ENCODE measurements at regions not wholly inside any gene's neighbourhood (a gene's known extent, or its start where the extent isn't known, plus 50 kb on each side); places are given as distances from the start of the nearest gene placed in this dataset.

DNA sequence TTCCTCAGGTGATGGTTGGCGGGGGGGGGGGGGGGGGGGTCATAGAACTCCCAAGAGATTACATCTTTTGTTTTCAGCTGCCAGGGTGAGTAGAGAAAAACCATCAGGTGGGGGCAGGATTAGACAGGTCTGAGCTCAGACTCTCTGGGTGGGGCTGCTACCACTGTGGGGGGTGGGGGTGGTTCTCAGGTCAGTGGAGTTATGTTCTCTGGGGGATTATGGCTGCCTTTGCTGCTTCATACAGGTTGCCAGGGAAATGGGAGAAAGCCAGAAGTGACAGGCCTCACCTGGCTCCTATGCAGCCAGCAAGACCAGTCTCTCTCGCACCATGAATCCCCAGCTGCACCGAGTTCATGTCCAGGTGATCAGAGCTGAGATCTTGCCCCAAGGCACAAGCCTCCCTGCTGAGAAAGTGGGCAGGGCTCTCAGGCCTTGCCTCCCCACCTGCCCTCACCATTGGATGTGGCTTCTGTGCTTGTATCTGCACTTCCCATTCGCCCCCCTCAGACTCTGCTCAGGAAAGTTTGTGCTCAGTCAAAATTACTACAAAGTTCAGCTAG, 828.1 kb downstream of the MCTP2 start:
- Histone ChIP-seq H3K4me1 (ENCODE audit: control insufficient read depth, extremely low read depth, insufficient read depth, low read length) (no peaks in the 10 kb centered on the region), H3K9me3 (ENCODE audit: control insufficient read depth, low read depth, low read length) (peaks cover 1% of the 10 kb centered on the region), H3K36me3 (ENCODE audit: control insufficient read depth in 2 of 2, extremely low read depth in 1 of 2, insufficient read depth in 2 of 2, low read length in 2 of 2) (no peaks in the 10 kb centered on the region), H3K27me3 (ENCODE audit: control insufficient read depth, extremely low read depth, insufficient read depth, low read length) (no peaks in the 10 kb centered on the region), H3K4me3 (ENCODE audit: control insufficient read depth in 2 of 3, extremely low read depth in 1 of 3, insufficient read depth in 2 of 3, low read depth in 1 of 3, low read length in 3 of 3) (no peak overlapping the region), H4K20me1 (ENCODE audit: control insufficient read depth, extremely low read depth, insufficient read depth, low read length) (no peaks in the 10 kb centered on the region), H3K27ac (ENCODE audit: control insufficient read depth, insufficient read depth, low read length) (no peak overlapping the region), H3K9ac (ENCODE audit: control insufficient read depth, extremely low read depth, insufficient read depth, low read length) (no peak overlapping the region), H3K79me2 (ENCODE audit: control insufficient read depth, insufficient read depth, low read length) (no peaks in the 10 kb centered on the region), H3K9me1 (ENCODE audit: control insufficient read depth, extremely low read depth, insufficient read depth, low read length) (no peaks in the 10 kb centered on the region), H2AFZ (ENCODE audit: control insufficient read depth, low read length) (no peak overlapping the region), H3K4me2 (ENCODE audit: control insufficient read depth, extremely low read depth, insufficient read depth, low read depth, low read length) (no peak overlapping the region)
- no peak for DNase-seq (ENCODE audit: low read depth, low spot score)
- no peak for FAIRE-seq
- dilution Hi-C loops (cut with MboI; ENCODE audit: extremely low pct_ligation_motif_present, low sequenced_read_pairs), result no loop called here
- TF ChIP-seq EZH2 (IDR thresholded peaks at IDR 0.05; ENCODE audit: low read length), result no peak
- TF ChIP-seq, protein P1, sequence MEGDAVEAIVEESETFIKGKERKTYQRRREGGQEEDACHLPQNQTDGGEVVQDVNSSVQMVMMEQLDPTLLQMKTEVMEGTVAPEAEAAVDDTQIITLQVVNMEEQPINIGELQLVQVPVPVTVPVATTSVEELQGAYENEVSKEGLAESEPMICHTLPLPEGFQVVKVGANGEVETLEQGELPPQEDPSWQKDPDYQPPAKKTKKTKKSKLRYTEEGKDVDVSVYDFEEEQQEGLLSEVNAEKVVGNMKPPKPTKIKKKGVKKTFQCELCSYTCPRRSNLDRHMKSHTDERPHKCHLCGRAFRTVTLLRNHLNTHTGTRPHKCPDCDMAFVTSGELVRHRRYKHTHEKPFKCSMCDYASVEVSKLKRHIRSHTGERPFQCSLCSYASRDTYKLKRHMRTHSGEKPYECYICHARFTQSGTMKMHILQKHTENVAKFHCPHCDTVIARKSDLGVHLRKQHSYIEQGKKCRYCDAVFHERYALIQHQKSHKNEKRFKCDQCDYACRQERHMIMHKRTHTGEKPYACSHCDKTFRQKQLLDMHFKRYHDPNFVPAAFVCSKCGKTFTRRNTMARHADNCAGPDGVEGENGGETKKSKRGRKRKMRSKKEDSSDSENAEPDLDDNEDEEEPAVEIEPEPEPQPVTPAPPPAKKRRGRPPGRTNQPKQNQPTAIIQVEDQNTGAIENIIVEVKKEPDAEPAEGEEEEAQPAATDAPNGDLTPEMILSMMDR (optimal IDR thresholded peaks at IDR 0.05 in 1 of 3, IDR thresholded peaks at IDR 0.05 in 1 of 3, conservative IDR thresholded peaks at IDR 0.05 in 1 of 3; ENCODE audit: extremely low read depth in 1 of 3, insufficient read depth in 2 of 3, low read length in 3 of 3), result no peak

DNA sequence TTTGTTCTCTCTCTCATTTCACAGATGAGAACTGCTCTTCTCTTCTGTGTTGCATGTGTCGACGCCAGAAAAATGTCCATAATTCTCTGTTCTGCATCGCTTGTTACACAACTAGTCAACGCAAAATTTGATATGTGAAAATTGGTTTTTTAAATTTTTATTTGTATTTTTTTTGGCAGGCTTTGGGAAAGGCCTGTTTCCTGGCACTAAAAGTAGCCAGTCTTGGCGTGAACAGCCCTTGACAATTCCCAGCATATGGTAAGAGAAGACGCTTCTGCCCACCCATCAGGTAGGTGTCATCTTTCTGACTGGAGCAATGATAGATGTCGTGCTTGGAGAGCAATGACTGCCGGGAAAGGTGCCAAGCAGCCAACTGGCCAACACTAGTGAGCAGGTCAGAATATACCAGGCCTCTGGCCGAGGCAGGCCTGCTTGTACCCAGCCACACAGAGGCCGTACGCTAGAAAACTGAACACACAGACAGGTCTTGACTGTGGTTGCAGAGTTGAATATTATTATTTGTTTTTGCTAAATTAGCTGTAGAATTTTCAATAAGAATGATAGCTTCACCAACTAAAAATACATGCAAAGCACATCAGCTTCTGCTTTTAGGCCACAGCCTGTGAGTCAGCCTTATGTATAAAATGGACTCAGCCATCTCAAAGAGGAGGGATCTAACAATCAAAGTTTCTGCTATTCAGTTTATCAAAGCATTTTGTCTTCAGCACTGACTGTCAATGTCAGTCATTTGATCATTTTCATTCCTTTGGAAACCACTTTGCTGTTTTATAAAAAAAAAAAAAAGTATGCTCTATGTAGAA, 837.5 kb downstream of the MCTP2 start:
- Histone ChIP-seq H3K9me1 (ENCODE audit: control insufficient read depth, extremely low read depth, insufficient read depth, low read length) (no peaks in the 10 kb centered on the region), H2AFZ (ENCODE audit: control insufficient read depth, low read length) (no peak overlapping the region), H3K9ac (ENCODE audit: control insufficient read depth, extremely low read depth, insufficient read depth, low read length) (no peak overlapping the region), H3K4me3 (ENCODE audit: control insufficient read depth in 2 of 3, extremely low read depth in 1 of 3, insufficient read depth in 2 of 3, low read depth in 1 of 3, low read length in 3 of 3) (no peak overlapping the region), H3K27me3 (ENCODE audit: control insufficient read depth, extremely low read depth, insufficient read depth, low read length) (no peaks in the 10 kb centered on the region), H3K4me2 (ENCODE audit: control insufficient read depth, extremely low read depth, insufficient read depth, low read depth, low read length) (no peak overlapping the region), H4K20me1 (ENCODE audit: control insufficient read depth, extremely low read depth, insufficient read depth, low read length) (no peaks in the 10 kb centered on the region), H3K4me1 (ENCODE audit: control insufficient read depth, extremely low read depth, insufficient read depth, low read length) (no peaks in the 10 kb centered on the region), H3K9me3 (ENCODE audit: control insufficient read depth, low read depth, low read length) (no peaks in the 10 kb centered on the region), H3K79me2 (ENCODE audit: control insufficient read depth, insufficient read depth, low read length) (no peaks in the 10 kb centered on the region), H3K36me3 (ENCODE audit: control insufficient read depth in 2 of 2, extremely low read depth in 1 of 2, insufficient read depth in 2 of 2, low read length in 2 of 2) (no peaks in the 10 kb centered on the region), H3K27ac (ENCODE audit: control insufficient read depth, insufficient read depth, low read length) (no peak overlapping the region)
- FAIRE-seq, result no peak
- dilution Hi-C loops (cut with MboI; ENCODE audit: extremely low pct_ligation_motif_present, low sequenced_read_pairs), result no loop called here
- TF ChIP-seq, protein P1 (optimal IDR thresholded peaks at IDR 0.05 in 1 of 3, IDR thresholded peaks at IDR 0.05 in 1 of 3, conservative IDR thresholded peaks at IDR 0.05 in 1 of 3; ENCODE audit: extremely low read depth in 1 of 3, insufficient read depth in 2 of 3, low read length in 3 of 3), result no peak
- TF ChIP-seq EZH2 (IDR thresholded peaks at IDR 0.05; ENCODE audit: low read length), result no peak
- DNase-seq (ENCODE audit: low read depth, low spot score), result no peak

All from keratinocyte (primary cell).